Activated T-helper 2 cell treated with anti-CD3 and anti-CD28 coated beads, Interferon-gamma antibody, Interleukin-2, Interleukin-4, amounts not matched to agents 10 μg/mL and 5 μg/mL and 100 μg/mL, durations not matched to agents 14 hours and 24 hours and 36 hours (primary cell): ENCODE measurements at regions not wholly inside any gene's neighbourhood (a gene's known extent, or its start where the extent isn't known, plus 50 kb on each side); places are given as distances from the start of the nearest gene placed in this dataset.

Experiments
- DNase-seq: peaks from one replicate; pipeline ENCODE4 v3.0.0; 2021; ENCODE audit warnings: low spot score
- H3K27ac Mint-ChIP-seq: one replicate; pipeline ENCODE4 v1.8.0; 2021; ENCODE audit warnings: mixed read lengths
- H3K27me3 Mint-ChIP-seq: one replicate; pipeline ENCODE4 v1.8.0; 2021; ENCODE audit warnings: low read depth, mixed read lengths
- H3K36me3 Mint-ChIP-seq: one replicate; pipeline ENCODE4 v1.8.0; 2021; ENCODE audit warnings: low read depth, mixed read lengths
- H3K4me1 Mint-ChIP-seq: one replicate; pipeline ENCODE4 v1.8.0; 2021; ENCODE audit warnings: low read depth, mixed read lengths
- H3K4me3 Mint-ChIP-seq: one replicate; pipeline ENCODE4 v1.8.0; 2021; ENCODE audit warnings: low read depth, mild to moderate bottlenecking, moderate library complexity, mixed read lengths
- H3K9me3 Mint-ChIP-seq: one replicate; pipeline ENCODE4 v1.8.0; 2021; ENCODE audit warnings: mixed read lengths
- intact Hi-C: fragments of 100-400 bp; cut with micrococcal nuclease; formaldehyde crosslinking; loops from one replicate; pipeline ENCODE4 v1.15.1; 2023

DNA sequence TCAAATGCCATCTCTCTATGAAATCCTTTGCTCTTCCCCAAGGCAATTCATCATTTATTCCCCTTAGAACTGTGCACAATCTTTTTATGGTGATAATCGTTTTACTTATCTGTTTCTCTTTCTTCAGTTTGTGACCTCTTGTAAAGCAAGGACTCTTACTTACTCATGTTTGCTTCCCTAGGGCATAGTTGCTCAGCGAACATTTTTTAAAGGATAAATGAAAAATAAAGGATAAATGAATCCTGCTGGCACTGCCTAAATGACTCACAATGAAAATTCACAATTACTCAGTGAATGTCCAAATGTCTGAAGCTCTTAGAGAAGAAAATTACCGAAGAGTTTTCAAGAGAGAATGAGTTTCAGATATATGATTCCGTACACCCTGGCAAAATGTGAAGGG is 671.7 kb downstream of the CDH11 start:
- Mint-ChIP-seq H3K36me3 (no peaks in the 10 kb centered on the region), H3K27ac (no peak overlapping the region), H3K4me3 (no peak overlapping the region), H3K9me3 (peaks cover 49% of the 10 kb centered on the region), H3K27me3 (no peaks in the 10 kb centered on the region), H3K4me1 (no peaks in the 10 kb centered on the region)
- intact Hi-C loops = no loop called here
- no peak for DNase-seq

DNA sequence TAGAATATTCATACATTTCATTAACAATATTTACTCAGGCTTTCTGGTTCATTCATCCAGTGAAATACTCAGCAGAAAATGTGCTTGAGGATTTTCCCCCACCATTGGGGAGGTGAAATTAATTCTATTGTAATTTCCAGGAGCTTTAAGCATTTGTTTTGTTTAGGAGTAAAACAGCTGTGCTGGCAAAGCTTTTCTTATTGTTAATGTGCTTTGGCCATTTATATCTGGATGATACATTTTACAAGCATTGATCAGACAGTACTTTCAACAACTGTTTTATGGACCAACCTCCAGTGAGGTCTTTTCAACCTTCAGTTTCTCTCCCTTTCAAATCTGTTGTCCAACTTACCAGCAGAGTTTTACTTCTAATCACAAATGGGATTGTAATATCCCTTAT is 672.4 kb downstream of the CDH11 start:
- H3K36me3 Mint-ChIP-seq = no peaks in the 10 kb centered on the region

DNA sequence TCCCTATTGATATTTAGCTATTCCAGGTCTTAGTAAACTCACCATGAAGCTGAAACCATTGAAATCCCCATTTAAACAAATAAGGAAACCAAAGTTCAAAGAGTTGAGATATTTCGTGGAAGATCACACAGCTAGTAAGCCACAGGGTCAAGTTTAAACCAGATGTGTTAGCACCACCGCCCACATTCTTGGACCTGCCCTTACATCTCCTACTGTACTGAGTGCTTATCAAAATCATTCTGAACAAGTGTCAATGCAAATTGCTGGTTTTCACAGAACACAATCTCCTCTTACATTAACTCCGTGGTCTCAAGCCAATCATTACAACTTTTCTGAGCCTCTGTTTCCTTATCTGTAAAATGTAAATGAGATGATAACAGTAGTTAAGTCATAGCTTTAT is 676.2 kb downstream of the CDH11 start:
- Mint-ChIP-seq H3K9me3 (peaks cover 33% of the 10 kb centered on the region), H3K4me1 (no peaks in the 10 kb centered on the region), H3K27me3 (no peaks in the 10 kb centered on the region), H3K4me3 (no peak overlapping the region), H3K27ac (no peak overlapping the region), H3K36me3 (no peaks in the 10 kb centered on the region)
- intact Hi-C loops = no loop called here
- DNase-seq = no peak

More for the DNA sequence above, 672.4 kb downstream of the CDH11 start:
- no peak for DNase-seq
- intact Hi-C loops = no loop called here
- Mint-ChIP-seq H3K9me3 (peaks cover 42% of the 10 kb centered on the region), H3K27ac (no peak overlapping the region), H3K4me1 (no peaks in the 10 kb centered on the region), H3K27me3 (no peaks in the 10 kb centered on the region), H3K4me3 (no peak overlapping the region)

DNA sequence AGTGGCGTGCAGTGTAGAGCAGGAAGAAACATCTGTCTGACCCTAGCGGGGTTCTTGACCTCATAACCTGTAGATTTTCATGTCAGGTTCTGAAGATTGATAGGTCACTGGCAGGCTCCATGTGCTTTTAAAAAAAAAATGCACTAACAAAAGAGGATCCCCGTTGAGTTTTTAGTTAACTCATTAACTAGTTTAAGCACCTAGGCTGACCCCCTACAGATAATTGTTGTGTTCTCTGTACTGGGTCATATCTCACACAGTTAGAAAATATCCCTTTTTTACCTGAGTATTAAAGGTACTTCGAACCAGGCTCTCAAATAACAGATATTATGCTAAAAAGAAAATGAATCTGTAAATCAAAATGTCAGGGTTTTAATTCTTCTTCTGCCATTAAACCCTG is 676.6 kb downstream of the CDH11 start:
- Mint-ChIP-seq H3K4me3 (no peak overlapping the region), H3K36me3 (no peaks in the 10 kb centered on the region), H3K9me3 (peaks cover 32% of the 10 kb centered on the region), H3K27me3 (no peaks in the 10 kb centered on the region), H3K4me1 (no peaks in the 10 kb centered on the region), H3K27ac (no peak overlapping the region)
- intact Hi-C loops = no loop called here
- no peak for DNase-seq

DNA sequence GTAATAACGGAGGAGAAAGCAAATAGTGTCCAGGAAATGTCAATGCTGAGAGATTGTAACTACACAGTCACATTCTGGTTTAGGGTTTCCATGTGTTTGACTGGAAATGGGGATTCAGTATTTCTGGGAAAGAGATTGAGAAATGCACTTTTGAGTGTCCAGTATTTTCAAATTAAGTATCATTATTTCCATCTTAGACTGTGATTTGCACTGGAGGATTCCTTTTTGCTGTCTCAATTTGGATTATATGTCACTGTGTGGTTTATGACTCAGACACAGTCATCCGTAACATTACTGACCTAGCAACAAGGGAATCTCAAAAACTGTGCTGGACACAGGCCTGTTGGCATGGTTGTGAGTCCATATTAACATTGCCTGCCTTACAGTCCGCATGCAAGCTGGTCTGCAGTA is 681.4 kb downstream of the CDH11 start:
- Mint-ChIP-seq H3K4me3 (no peak overlapping the region), H3K36me3 (no peaks in the 10 kb centered on the region), H3K27me3 (no peaks in the 10 kb centered on the region), H3K9me3 (peaks cover 35% of the 10 kb centered on the region), H3K4me1 (no peaks in the 10 kb centered on the region), H3K27ac (no peak overlapping the region)
- no peak for DNase-seq
- intact Hi-C loops = no loop called here

DNA sequence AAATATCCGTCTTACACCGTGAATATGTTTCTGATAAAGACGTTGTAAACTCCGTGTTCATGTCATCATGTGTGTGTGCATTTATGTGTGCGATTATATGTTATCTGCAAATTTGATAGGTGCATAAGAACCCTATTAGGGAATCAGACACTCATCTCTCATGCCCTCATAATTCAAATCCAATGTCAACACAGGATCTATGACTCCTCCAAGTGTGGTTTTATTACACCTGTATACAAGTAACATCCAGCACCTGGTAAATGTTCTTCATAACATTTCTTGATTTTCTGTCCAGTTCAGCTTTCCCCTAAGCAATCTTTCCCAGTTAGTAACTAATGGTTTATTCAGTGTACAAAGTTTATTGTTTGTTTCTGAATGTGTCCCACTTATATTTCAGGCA is 681.9 kb downstream of the CDH11 start:
- intact Hi-C loops = no loop called here
- H3K27ac Mint-ChIP-seq = no peak overlapping the region
- H3K36me3 Mint-ChIP-seq = no peaks in the 10 kb centered on the region
- DNase-seq = no peak
- H3K27me3 Mint-ChIP-seq = no peaks in the 10 kb centered on the region
- peaks cover 39% of the 10 kb centered on the region for H3K9me3 Mint-ChIP-seq
- H3K4me1 Mint-ChIP-seq = no peaks in the 10 kb centered on the region
- no peak overlapping the region for H3K4me3 Mint-ChIP-seq

DNA sequence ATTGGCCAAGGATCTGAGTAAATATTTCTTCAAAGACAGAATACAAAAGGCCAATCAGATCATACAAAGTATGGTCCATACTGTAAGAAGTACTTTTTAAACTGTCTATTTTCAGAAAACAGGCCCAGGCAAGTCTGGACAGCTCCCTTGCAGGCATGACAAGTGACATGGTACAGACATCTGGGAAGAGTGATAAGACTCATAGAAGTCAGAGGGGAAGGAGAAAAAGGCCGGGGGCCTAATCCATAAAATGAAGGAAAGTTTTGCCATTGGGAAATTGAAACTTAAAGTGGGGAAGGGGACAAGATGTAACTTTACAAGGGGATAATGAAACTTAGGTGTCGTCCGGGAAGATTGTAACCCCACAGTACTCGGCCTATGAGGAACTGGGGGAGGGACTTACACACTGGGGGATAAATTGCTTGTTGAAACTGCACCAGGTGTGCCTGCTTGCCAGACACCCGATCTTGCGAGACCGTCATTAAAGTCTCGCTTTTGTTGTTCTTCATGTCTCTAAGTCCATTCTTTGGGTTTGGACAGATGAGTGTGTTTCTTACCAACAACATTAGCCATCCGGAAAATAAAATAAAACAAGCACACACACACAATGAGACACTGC is 684.0 kb downstream of the CDH11 start:
- Mint-ChIP-seq H3K4me1 (no peaks in the 10 kb centered on the region), H3K27me3 (no peaks in the 10 kb centered on the region), H3K9me3 (peaks cover 50% of the 10 kb centered on the region), H3K4me3 (no peak overlapping the region), H3K27ac (no peak overlapping the region), H3K36me3 (no peaks in the 10 kb centered on the region)
- intact Hi-C loops = no loop called here
- DNase-seq = no peak

DNA sequence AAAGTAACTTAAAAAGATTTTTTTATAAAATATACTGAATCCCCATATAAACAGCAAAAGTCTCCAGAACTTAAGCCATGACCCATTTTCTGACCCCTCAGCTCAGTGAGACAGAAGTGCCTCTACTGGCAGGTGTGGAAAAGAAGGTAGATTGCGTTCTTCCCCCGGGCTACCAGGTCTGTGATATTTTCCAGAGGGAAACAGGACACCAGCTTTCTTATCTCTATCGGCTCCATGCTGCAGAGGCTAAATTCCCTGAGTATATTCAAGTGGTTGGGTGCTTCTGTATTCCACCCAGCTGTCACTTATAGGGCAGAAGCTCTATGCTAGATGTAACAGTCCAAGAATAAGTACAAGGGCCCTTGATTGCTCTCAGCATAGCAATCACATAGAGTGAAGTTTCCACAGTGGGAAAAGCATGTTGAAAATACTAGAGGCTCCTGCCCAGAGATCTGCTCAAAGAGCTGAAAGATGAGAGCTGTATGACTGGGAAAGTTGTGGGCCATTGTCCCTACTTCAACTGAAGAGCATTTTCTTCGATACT is 687.3 kb downstream of the CDH11 start:
- Mint-ChIP-seq H3K27ac (no peak overlapping the region), H3K4me1 (no peaks in the 10 kb centered on the region), H3K4me3 (no peak overlapping the region), H3K36me3 (no peaks in the 10 kb centered on the region), H3K27me3 (no peaks in the 10 kb centered on the region), H3K9me3 (peaks cover 60% of the 10 kb centered on the region)
- DNase-seq = no peak
- intact Hi-C loops = no loop called here

DNA sequence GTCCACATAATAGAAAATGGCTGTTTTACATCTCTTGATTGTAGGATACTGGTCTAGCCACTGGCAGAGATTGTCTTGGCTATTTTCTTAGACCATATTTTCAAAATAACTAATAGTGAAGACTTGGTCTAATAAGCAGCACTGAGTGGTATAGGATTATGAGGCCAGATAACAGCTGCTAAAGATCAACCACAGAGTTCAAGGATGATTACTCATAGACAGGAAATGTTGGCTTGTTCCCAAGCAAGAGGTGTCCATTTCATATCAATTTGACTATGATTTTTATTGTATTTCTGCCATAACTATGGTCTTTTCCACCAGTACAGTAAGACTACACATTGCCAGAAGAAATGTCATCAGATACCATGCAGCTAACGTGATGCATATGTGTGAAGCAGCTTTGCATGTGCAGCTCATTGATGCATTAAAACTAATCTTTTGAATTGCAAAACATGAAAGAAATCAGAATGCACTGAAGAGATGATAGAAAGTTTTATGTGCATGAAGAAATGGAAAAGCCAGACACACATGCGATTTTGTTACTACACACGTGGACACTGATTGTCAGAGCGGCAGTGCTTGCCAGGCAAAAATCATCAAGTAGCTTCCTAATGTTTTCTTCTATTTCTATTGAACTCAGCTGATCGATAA is 693.3 kb downstream of the CDH11 start:
- no peaks in the 10 kb centered on the region for H3K36me3 Mint-ChIP-seq

DNA sequence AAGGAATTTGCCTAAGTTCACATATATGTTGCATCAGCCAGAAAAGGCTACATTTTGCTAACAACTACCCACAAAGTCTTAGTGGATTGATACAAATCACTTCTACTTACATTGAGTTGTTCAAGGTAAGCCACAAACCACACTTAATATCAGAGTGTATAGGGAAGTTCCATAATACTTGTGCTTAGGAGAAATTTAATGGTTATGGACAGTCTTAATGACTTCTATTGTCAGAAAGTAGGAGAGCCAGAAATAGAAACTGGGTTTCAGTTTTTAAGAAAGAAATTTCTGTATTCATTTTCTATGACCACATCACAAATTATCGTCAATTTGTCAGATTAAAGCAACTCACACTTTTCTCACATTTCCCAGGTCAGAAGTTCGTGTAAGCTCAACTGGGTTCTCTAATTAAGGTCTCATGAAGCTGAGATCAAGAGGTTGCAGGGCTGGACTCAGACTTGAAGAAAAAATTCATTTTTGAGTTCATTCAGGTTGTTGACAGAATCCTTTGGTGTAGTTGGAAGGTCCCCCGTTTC is 695.7 kb downstream of the CDH11 start:
- peaks cover 57% of the 10 kb centered on the region for H3K9me3 Mint-ChIP-seq
- H3K27ac Mint-ChIP-seq = no peak overlapping the region
- H3K4me1 Mint-ChIP-seq = no peaks in the 10 kb centered on the region
- H3K4me3 Mint-ChIP-seq = no peak overlapping the region
- no peaks in the 10 kb centered on the region for H3K27me3 Mint-ChIP-seq
- no peaks in the 10 kb centered on the region for H3K36me3 Mint-ChIP-seq
- no peak for DNase-seq
- intact Hi-C loops = no loop called here

More for the DNA sequence above, 693.3 kb downstream of the CDH11 start:
- Mint-ChIP-seq H3K27me3 (no peaks in the 10 kb centered on the region), H3K27ac (no peak overlapping the region), H3K9me3 (peaks cover 59% of the 10 kb centered on the region), H3K4me1 (no peaks in the 10 kb centered on the region), H3K4me3 (no peak overlapping the region)
- intact Hi-C loops = no loop called here
- DNase-seq = no peak

DNA sequence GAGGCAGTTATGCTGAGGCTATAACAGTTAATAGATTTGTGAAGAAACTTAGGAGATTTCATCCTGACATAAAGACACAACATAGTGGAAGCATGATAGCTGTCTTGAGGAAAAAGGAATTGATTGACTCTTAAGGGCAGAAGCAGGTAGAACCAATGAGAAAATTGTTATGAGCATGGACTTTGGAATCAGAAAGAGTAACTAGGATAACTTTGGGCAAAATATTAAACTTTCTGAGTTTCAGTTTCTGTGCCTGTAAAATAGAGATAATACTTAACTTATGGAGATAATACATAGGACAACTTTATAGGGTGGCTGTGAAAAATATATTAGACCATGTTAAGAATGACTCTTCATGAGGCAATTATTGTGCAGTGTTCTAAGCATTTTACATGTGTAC is 696.5 kb downstream of the CDH11 start:
- H3K4me3 Mint-ChIP-seq = no peak overlapping the region
- DNase-seq = no peak
- no peaks in the 10 kb centered on the region for H3K4me1 Mint-ChIP-seq
- intact Hi-C loops = no loop called here
- no peaks in the 10 kb centered on the region for H3K27me3 Mint-ChIP-seq
- peaks cover 59% of the 10 kb centered on the region for H3K9me3 Mint-ChIP-seq
- no peaks in the 10 kb centered on the region for H3K36me3 Mint-ChIP-seq
- H3K27ac Mint-ChIP-seq = no peak overlapping the region

DNA sequence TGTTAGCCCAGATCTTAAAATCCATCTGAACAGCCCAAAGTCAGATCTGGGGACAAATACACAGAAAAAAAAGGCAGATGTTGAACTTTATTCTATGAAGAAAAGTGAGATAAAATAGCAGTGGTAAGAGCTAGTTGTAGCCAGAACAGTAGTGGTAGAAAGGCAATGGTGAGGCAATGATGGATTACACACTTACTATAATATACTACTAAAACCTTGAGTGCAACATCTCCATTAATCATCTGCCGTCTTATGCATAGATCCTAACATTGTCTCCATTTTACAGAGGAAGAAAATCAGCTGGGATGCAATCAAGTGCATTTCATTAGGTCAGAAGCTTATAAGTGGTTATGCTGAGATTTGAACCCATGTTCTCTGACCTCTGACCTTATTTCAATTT is 699.6 kb downstream of the CDH11 start:
- H3K4me3 Mint-ChIP-seq = no peak overlapping the region
- DNase-seq = no peak
- H3K27me3 Mint-ChIP-seq = no peaks in the 10 kb centered on the region
- peaks cover 70% of the 10 kb centered on the region for H3K9me3 Mint-ChIP-seq
- no peak overlapping the region for H3K27ac Mint-ChIP-seq
- no peaks in the 10 kb centered on the region for H3K36me3 Mint-ChIP-seq
- H3K4me1 Mint-ChIP-seq = no peaks in the 10 kb centered on the region
- intact Hi-C loops = no loop called here

DNA sequence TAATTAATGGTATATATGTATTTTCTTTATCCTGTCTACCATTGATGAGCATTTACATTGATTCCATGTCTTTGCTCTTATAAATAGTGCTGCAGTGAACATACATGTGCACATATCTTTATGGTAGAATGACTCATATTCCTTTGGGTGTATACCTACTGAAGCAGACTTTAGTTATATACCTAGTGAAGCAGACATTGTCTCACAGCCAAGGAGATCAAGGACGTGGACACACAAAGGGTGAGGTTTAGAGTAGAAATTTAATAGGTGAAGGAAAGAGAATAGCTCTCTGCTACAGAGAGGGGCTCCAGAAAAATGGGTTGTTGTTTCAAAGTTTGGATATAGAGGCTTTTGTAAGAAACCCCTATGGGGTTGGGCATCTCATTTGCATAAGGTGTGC is 700.3 kb downstream of the CDH11 start:
- no peak for DNase-seq
- intact Hi-C loops = no loop called here
- Mint-ChIP-seq H3K4me1 (no peaks in the 10 kb centered on the region), H3K27ac (no peak overlapping the region), H3K27me3 (no peaks in the 10 kb centered on the region), H3K4me3 (no peak overlapping the region), H3K9me3 (peaks cover 71% of the 10 kb centered on the region), H3K36me3 (no peaks in the 10 kb centered on the region)
